Stimulated activated naive CD4-positive, alpha-beta T cell (primary cell): ENCODE measurements at regions not wholly inside any gene's neighbourhood (a gene's known extent, or its start where the extent isn't known, plus 50 kb on each side); places are given as distances from the start of the nearest gene placed in this dataset.

Source experiments
- DNase-seq, 6 experiments: peaks; one replicate each; lab custom pipeline; 2025; lab: John Stamatoyannopoulos, UW

DNA sequence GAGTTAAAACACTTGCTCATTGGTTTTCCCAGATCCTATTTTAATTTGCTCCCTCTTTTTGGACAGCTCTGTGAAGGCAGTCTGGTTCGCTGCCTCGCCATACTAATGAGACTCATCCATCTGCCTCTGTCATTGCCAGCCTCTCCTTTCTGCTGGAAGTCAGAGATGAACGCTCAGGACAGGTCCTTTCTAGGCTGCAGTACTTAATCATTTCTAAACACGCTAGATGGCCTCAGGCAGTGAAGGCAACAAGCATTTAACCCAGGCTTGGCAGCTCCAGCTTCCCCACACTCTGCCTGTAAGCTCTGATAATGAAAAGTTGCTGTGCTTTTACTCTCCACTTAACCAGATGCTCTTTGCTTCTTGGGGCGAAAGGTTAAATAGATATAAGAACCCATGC, 286.7 kb upstream of the POU3F2 start:
- no peak for DNase-seq

DNA sequence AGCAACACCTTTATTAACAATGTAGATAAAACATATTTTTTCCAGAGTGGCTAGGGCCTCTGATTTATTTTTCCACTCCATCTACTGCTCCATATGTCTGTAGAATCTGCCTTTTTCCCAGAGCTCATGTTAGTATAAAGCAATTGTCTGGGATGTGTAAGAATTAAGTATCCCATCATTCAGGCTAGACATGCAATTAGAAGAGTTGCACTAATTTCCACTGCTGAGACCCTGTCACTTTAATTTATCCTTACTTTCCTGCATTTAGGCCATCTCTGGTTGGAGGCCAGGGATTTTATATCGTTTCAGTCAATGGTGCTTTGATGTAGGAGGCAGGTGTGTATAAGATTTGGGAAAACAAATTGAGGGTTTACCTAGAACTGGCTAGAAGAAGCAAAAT, 286.1 kb upstream of the POU3F2 start:
- no peak for DNase-seq

DNA sequence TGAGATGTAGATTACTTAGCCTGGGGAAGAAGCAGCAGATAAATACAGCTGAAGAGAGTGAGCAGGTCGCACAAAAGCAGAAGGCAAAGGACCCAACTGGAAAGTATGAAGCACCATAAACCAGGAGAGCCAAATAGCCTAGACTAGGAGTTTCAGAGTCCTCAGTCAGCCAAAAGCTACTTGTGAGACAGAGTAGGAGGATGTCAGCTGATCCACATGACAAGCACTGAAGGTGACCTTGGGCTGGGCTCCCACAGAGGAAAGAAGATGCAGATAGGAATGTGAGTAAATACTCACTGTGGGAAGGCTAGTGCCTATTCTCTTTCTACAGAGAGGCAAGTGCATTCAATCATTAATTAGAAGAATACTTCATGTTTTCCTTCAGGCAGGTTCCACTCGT, 274.0 kb upstream of the POU3F2 start:
- no peak for DNase-seq

DNA sequence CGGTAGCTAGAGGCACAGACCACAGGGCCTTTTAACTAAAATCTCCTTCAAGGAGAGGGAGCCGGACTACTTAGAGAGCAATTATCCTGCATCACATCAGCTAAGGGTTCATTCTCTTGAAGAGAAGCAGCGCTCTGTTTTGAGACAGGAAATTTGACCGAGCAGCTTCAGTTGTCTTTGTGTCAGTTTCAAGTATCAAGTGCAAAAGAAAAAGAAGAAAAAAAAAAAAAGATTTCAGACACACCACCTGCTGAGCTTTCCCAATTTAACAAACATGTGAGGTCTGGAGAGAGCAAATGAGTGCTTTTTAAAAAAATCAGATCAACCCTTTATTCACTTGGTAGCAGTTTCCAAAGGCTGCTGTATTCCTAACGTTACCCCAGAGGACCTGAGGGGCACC, 273.5 kb upstream of the POU3F2 start:
- no peak for DNase-seq

DNA sequence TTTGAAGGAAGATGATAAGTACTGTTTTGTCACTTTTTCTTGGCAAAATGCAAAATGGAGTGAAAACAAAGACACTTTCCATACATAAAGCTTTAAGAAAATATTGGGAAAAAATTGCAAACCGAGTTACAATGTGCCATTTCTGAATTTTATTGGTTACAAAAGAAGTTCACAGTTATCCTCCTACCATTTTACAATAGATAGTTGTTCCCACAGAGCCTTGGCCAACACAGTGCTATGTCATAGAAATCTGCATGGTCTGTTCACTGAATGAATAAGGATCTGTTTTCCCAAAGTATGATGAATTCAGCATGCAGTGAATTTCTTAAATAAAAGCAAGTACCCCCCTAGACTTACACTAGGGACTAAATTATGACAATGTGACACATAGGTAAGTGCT, 268.2 kb upstream of the POU3F2 start:
- no peak for DNase-seq

DNA sequence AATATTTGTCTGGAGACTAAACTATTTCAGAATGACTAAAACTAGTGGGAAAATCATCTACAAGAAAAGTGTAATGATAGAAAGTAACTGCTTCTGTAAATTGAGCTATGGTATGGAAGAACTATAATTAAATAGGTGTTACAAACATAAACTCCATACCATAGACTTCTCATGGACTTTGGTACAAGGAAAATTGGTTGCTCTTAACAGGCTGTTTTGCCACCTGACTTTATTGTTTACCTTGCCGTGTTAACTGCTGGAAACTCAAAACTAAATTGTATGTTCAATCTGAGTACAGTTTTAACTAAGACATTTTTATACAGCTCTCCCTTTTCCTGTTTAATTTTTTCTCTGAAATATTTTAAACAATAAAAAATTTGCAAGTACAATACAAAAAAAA, 261.8 kb upstream of the POU3F2 start:
- no peak for DNase-seq

DNA sequence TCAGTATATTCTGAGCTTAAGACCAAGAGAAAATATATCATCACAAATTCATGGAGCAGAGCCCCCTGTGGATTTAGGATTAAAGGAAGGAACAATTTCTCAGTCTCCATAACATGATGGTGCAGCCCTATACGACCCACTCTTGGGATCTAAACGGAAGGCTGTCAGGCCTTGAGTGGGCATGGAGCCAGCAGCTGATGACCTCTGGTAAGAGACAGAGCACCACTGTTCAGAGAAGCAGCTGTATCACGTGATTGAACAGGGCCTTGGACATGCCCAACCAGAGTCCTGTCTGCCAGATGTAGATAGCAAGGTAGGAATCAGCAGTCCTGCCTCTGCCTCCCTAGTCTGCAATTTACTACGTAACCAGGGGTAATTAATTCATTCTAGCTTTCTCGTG, 259.4 kb upstream of the POU3F2 start:
- DNase-seq, result no peak

DNA sequence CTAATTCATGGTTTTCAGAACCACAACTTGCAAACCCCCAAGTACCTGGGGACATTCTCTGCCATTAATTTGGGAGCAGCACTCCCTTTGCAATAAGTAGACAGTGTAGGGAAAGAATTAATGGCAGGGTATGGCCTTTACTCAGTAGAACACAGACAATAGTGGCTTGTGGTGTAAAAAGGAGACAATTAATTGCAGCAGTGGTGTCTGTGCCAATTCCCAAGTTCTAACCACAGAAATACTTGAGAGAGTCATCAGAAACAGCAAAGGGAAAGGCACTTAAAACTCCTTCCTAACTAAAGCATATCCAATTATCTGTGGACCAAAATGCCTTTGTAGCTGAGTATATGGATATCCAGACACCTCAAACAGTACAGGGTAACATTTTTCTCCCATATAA, 257.6 kb upstream of the POU3F2 start:
- DNase-seq, result no peak

DNA sequence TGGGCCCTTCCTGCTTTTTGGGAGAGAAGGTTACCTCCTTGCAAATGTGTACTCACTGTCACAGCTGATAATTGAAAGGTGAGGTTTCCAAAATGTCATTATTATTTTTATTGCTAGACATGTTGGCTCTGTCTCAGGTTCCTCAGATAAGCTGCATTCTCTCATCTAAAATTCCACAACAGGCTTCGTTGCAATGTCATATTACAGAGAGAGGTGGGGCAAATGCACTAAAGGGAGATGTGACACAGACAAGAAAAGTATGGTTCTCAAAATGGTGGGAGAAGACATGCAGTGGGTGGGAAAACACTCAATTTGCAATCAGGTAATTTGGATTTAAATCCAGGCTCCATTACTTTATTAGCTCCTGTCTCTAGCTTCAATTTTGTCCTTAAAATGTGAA, 256.4 kb upstream of the POU3F2 start:
- no peak for DNase-seq

DNA sequence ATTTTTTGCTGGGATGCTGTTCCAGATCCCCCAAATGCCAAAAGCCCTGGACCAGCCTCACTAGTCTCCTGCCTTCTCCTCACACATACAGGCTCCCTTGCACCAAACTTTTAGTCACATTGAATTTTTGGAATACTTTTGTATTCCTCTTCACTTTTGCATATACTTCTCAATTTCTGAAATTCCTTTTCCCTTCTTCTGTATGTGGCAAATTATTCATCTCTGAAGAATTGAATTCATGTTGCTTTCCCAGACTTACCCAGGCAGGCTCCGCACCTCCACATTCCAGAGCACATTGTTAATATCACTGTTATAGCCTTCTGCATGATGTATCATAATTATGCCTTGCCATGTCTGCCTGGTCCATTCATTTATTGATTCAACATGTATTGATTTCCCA, 255.3 kb upstream of the POU3F2 start:
- no peak for DNase-seq

DNA sequence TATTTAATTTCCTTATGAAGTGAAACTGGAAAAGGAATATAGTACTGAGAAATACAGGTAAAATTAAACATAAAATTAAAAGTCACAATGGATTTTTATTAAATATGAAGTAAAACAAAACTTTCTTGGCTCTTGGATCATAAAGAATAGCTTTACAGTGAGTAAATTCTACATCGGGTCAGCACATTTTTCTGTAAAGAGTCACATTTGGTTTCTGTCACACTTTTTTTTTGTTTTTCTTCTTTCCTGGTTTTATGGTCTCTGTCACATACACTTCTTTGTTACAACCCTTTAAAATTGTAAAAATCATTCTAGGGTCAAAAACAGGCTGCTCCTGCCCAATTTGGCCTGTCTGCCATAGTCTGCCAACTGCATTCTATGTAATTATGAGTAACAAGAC, 254.4 kb upstream of the POU3F2 start:
- DNase-seq, result no peak

DNA sequence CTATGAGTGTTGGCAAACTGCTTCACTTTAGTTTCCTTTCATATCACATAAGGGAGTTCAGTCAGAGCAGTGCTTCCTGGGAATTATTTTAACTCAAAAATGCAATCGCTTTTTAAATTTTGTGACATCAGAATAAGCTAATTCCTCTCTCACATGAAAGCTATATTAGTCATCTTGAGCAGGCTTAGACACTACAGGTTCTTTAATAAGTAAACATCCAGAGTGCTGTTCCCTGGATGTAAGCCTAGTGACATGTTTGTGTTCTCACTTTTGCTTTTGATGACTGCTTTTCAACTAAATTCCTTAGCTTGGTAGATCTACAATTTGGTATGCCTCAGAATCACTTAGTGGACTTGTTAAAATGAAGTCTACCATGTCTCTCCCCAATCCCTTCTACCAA, 252.7 kb upstream of the POU3F2 start:
- no peak for DNase-seq

DNA sequence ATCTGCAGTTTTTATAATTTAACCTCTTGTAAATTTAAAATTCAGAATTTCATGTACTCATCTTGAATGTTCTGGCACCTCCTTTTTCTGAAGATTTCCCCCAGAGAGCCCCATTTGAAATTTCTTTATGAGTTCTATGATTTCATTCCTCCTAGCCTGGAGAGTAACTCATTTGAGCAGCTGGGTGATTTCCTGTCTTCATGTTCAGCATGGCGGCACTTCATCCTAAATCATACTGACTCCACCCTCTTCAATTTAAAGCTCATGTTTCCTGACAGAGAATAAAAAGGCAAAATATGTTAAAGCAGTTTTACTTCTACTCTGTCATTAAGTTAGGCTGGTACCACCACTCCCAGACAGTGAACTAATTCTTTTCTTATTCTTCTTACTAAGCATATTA, 250.9 kb upstream of the POU3F2 start:
- DNase-seq, result no peak

DNA sequence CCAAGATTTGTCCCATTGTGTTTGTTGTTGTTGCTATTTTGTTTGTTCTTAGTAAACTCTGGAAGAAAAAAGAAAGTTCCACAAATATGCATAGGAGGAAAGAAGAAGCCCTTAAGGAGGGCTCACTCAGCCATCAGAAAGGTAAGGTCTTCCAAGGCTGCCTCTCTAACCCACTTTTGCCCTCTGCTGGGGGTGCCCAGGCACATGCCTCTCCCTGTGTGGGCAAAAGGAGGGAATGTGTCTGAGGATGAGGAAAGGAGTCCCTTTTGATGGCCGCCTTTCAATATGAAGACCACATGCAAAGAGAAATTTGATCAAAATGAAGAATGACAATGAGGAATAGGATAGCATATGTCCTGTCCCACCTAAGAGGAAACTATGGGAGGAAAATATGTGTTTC, 248.2 kb upstream of the POU3F2 start:
- DNase-seq, result no peak

DNA sequence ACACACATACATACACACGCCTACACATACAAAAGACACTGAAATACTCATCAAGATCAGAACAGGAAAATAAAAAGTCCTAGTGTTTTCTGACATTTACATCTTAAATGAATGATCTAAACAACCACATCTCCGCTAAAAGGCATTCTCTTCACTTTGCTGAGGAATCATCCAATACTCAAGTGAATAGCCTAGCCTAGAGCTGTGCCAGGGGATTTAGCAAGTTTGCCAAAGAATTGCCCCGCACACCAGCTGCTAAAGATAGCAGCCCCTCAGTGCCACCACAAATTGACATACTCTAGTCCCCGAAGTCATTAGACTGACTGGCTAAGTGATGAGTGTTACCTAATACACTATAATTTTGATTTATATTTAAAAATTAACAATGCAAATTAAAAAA, 246.8 kb upstream of the POU3F2 start:
- no peak for DNase-seq

DNA sequence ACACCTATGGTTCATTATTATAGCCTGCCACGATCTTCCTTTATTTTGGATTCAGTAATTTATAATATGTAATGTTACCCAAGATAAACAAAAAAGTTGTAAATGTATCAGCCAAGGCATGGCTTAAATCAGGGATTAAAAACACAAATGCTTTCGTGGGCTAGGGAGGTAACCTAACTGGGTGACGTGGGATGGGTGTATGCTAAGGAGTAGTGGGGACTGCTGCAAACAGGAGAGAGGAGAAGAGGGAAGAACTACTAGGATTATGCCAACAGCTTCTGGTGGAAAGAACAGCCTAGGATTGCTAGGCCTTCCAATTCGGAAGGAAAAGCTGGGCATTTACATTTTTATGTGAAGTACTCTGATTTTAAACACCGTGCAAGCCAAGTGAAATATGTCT, 244.8 kb upstream of the POU3F2 start:
- no peak for DNase-seq

DNA sequence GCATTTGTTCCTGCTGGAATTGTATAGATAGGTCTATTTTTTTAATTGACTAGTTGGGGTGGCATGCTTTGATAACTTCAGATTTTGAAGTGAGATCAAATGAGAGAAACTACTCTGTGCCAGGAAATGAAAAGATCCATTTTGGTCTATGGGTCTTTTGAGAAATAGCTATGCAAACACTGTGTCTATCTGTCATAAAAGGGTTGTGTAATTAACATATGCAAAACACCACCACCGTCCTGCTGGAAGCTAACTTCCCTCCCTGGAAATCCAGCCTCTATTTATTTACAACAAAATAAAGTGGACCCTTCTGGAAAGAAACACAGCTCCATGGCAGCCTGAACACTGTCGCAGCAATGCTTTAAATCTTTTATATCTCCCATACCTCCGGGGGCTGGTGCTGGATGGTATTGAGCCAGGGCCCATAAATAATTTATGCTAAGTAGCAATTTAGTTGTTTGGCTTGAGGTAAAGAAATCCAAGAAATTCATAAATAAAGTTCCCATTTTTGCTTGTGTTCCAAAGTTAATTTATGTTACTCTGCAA, 244.2 kb upstream of the POU3F2 start:
- no peak for DNase-seq

DNA sequence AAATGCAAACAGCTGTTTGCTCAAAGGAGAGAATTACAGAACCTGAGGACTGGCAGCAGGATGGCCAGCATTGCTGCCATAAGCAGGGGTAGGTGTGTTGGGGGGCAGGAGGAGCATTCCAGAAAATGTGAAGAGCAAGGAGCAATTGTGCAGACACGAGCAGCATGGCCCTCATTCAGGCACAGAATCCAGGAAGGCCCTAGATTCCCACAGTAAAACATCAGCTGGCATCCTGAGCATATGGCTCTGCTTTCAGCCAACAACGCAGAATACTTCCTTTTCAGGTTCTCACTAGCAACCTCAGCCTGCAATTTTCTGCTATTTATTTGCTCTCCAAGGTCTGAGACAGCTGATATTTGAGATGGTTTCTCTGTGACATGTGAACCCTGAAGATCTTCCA, 243.4 kb upstream of the POU3F2 start:
- no peak for DNase-seq

DNA sequence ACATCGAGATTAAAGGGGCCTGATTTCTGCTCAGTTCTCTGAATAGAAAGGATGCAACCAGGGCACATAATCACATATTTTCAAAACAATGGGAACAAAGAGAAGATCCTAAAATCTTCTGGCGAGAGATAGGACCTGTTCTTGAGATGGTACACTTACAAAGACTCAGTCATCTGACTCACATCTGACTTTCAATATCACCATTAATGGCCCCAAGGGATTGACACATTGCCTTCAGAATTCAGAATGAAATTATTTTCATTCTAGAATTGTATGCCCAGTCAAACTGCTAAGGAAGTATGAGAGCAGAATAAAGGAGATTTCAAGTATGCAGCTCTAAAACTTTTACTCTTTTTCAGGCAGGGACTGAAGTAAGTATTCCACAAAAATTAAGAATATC, 240.7 kb upstream of the POU3F2 start:
- DNase-seq, result no peak

DNA sequence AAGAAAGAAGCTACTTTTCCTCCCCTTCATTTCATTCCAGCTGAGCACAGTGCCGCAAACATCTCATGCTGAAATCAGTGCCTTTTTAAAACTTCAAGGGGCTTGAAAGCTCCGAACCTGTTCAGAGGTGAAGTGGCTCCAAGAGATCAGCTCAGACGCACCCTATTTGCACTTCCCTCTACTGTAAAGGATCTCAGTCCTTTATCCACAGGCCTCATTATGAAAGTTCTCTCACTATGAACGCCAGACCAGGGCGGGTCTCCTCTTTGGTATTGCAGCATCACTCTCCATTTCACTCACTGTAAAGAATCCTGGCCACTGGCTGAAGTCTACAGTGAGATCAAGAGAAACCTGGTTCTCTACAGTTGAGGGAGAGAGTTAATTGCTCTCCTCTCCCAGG, 232.7 kb upstream of the POU3F2 start:
- no peak for DNase-seq

DNA sequence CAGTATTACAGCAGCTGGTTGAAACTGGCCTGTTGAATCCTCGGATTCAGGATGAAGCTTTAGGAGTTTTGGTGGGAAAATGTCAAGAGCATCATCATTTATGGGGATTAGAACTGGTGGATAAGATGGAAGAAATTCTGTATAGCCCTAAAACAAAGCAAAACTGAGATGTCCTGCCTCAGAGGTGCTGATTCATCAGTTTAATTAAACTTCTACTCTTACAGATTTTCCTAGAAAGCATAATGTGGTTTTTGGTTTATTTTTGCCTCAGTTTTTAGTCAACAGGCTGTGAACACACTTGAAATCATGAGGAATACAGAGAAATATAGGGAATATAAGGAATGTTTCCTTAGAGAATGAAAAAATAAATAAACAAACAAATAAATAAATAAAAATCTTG, 228.7 kb upstream of the POU3F2 start:
- no peak for DNase-seq

DNA sequence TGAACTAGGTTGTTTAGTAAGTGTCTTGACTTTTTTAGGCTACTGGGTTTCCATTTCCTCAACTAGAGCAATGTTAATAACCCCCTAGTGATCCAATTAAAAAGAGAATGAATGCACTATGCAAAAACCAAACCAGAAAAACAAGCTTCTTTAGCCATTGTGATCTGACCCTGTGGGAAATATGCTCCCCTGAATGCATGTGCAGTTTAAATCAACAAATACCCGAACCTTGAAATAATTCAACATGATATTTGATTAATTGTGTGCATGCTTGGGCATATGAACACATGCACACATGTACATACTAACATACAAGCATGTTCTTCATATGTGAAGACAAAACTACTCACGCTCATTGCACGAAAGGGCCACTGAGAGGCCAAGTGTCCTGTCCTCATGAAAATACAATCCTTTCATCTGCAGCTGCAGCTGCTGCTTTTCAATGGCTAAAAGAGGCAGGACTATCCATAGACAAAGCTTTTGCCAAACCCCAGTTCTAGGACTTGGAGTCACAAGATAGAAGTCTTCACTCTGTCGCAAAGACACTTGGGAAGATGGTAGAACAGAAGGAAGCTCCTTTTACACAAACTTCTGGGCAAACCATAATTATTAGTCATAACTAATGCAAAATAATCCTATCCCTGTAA, 207.1 kb upstream of the POU3F2 start:
- no peak for DNase-seq

DNA sequence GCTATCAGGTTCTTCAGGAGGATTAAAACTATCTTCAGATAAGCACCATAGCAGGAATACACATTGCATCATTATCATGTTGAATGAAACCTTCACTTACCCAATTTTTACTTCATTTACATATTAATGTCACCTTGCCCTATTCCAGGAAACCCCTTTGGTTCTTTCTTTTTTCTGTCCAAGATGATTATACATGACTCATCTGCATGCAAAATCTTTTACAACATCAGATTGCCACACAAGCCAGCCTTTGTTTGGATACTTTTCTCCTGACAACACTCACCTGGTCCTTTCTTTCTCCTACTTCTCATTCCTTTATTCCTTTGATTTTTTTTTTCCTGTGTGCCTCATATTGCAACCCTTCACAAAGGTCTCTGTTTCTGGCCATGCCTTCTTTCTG, 200.5 kb upstream of the POU3F2 start:
- no peak for DNase-seq

DNA sequence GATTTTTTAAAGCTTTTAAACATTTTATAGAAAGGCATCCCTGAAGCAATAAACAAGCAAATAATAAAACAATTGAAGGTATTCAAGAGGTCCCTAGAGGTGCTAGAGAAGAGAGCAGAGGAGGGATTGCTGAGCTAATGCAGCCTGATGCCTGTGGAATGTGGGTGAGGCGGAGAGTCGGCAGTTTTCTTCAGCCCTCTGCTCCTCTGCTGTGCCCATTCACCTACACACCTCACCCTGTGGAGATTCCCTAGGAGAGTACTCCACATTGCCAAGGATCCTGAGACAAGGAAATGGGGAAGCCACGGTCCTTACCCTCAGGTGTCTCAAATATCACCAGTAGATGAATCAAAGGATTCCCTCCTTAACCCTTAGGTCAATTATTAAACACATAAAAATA, 199.8 kb upstream of the POU3F2 start:
- no peak for DNase-seq

DNA sequence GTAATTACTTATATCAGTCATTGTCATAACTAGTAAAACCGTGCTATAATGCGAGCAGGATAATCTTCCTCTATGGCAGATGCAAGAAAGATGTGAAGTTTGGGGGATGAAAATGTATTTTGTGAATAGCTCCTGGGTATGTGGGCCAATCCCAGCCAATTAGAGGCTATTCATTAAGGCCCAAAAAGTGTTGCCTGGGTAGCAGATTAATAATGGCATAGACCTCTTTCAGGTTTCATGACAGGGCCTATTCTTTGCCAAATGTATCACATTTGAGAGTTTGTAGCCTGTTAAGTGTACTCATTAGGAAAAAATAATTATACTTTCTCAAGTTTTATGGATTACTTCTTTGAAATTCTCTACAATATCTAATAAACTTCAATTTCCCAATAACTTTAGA, 199.2 kb upstream of the POU3F2 start:
- no peak for DNase-seq
